MM.1S (cell line): ENCODE measurements at regions not wholly inside any gene's neighbourhood (a gene's known extent, or its start where the extent isn't known, plus 50 kb on each side); places are given as distances from the start of the nearest gene placed in this dataset.

Experiments used
- DNase-seq: peaks from one replicate; pipeline ENCODE4 v3.0.0-alpha.2; 2015
- H2AFZ ChIP-seq: fragments of 300-600 bp; sonication (generic); 2 replicates; pipeline ENCODE4 v1.6.0; 2016; ENCODE audit warnings: antibody characterized with exemption, low read length
- H3F3A ChIP-seq: fragments of 300-600 bp; sonication (generic); 2 replicates; pipeline ENCODE4 v1.6.1; 2016; ENCODE audit warnings: mild to moderate bottlenecking, antibody characterized with exemption, low read length, moderate library complexity, mixed read lengths; ENCODE audit not compliant: insufficient read depth
- H3K27ac ChIP-seq: fragments of 300-600 bp; sonication (generic); 2 replicates; pipeline ENCODE4 v1.5.1; 2016; ENCODE audit warnings: mild to moderate bottlenecking, low read length
- H3K27me3 ChIP-seq: fragments of 300-600 bp; sonication (generic); replicated peaks from 2 replicates; pipeline ENCODE4 v1.6.0; 2016; ENCODE audit warnings: low read length; ENCODE audit not compliant: insufficient read depth
- H3K36me3 ChIP-seq: fragments of 300-600 bp; sonication (generic); replicated peaks from 2 replicates; pipeline ENCODE4 v1.6.1; 2016; ENCODE audit warnings: mild to moderate bottlenecking, low read length, mixed read lengths; ENCODE audit not compliant: insufficient read depth
- H3K4me1 ChIP-seq: fragments of 300-600 bp; sonication (generic); 2 replicates; pipeline ENCODE4 v1.6.1; 2016; ENCODE audit warnings: low read length, mixed read lengths
- H3K4me2 ChIP-seq: fragments of 300-600 bp; sonication (generic); 2 replicates; pipeline ENCODE4 v1.6.0; 2016; ENCODE audit warnings: low read depth, low read length
- H3K4me3 ChIP-seq: fragments of 300-600 bp; sonication (generic); 2 replicates; pipeline ENCODE4 v1.5.1; 2016; ENCODE audit warnings: low read length, mixed read lengths
- H3K79me2 ChIP-seq: fragments of 300-600 bp; sonication (generic); 2 replicates; pipeline ENCODE4 v1.6.1; 2016; ENCODE audit warnings: mixed run types, low read length, mixed read lengths
- H3K9ac ChIP-seq: fragments of 300-600 bp; sonication (generic); 2 replicates; pipeline ENCODE4 v1.6.1; 2016; ENCODE audit warnings: low read length, mixed read lengths
- H3K9me2 ChIP-seq: fragments of 300-600 bp; sonication (generic); replicated peaks from 2 replicates; pipeline ENCODE4 v1.6.1; 2016; ENCODE audit warnings: mild to moderate bottlenecking, low read length, mixed read lengths; ENCODE audit not compliant: insufficient read depth
- H3K9me3 ChIP-seq: fragments of 300-600 bp; sonication (generic); replicated peaks from 2 replicates; pipeline ENCODE4 v1.6.1; 2016; ENCODE audit warnings: mild to moderate bottlenecking, low read length, mixed read lengths; ENCODE audit not compliant: insufficient read depth
- H4K20me1 ChIP-seq: fragments of 300-600 bp; sonication (generic); 2 replicates; pipeline ENCODE4 v1.6.1; 2016; ENCODE audit warnings: mild to moderate bottlenecking, low read length, moderate library complexity, mixed read lengths; ENCODE audit not compliant: insufficient read depth
- CTCF ChIP-seq: fragments of 300-600 bp; sonication (generic); IDR thresholded peaks from 2 replicates; pipeline ENCODE4 v1.5.1; 2016; ENCODE audit warnings: antibody characterized with exemption, low read length, mixed read lengths
- EZH2 ChIP-seq: fragments of 300-600 bp; sonication (generic); optimal IDR thresholded peaks from 2 replicates; pipeline ENCODE3; 2017; ENCODE audit warnings: low read depth, mild to moderate bottlenecking, antibody characterized with exemption, low read length, mixed read lengths
- EZH2phosphoT487 ChIP-seq: fragments of 300-600 bp; sonication (generic); IDR thresholded peaks from 2 replicates; pipeline ENCODE4 v1.6.1; 2018; ENCODE audit warnings: antibody characterized with exemption, low read length

GRCh38 chr21:41068967-41069642 lies 98.9 kb upstream of the BACE2 start:
- no peaks in the 10 kb centered on the region for H4K20me1 ChIP-seq
- H2AFZ ChIP-seq: peak overlapping the region; percentile 82
- H3K27me3 ChIP-seq: 0 out of 2 replicates have a peak, but pooled peaks cover 3% of the 10 kb centered on the region
- TF ChIP-seq EZH2phosphoT487: no peak
- TF ChIP-seq CTCF: peak; percentile 99
- H3K9me3 ChIP-seq: no peaks in the 10 kb centered on the region
- H3F3A ChIP-seq: no peaks in the 10 kb centered on the region
- H3K79me2 ChIP-seq: no peaks in the 10 kb centered on the region
- H3K27ac ChIP-seq: no peak overlapping the region
- H3K9me2 ChIP-seq: no peaks in the 10 kb centered on the region
- H3K36me3 ChIP-seq: no peaks in the 10 kb centered on the region
- DNase-seq: peak; percentile 96
- H3K4me2 ChIP-seq: peak overlapping the region; percentile 75
- peak overlapping the region; percentile 16; the same call in 1 of the 2 replicates for H3K9ac ChIP-seq
- H3K4me1 ChIP-seq: peaks cover 4% of the 10 kb centered on the region; the same call in 1 of the 2 replicates
- H3K4me3 ChIP-seq: peak overlapping the region; percentile 51

- TF ChIP-seq CTCF: no peak
- no peak for TF ChIP-seq EZH2phosphoT487
- no peak for TF ChIP-seq EZH2
- Histone ChIP-seq H3K4me2 (no peak overlapping the region), H3K27me3 (0 out of 2 replicates have a peak, but pooled peaks cover 3% of the 10 kb centered on the region), H3K27ac (no peak overlapping the region), H3K4me3 (no peak overlapping the region), H3K36me3 (no peaks in the 10 kb centered on the region), H3K9ac (no peak overlapping the region), H3F3A (no peaks in the 10 kb centered on the region), H2AFZ (no peak overlapping the region), H3K79me2 (no peaks in the 10 kb centered on the region), H3K4me1 (peaks cover 4% of the 10 kb centered on the region; the same call in 1 of the 2 replicates), H3K9me2 (no peaks in the 10 kb centered on the region), H4K20me1 (no peaks in the 10 kb centered on the region), H3K9me3 (no peaks in the 10 kb centered on the region)
- no peak for DNase-seq
These were observed 97.7 kb upstream of the BACE2 start for GRCh38 chr21:41070284-41070683.

GRCh38 chr21:41071258-41072171 lies 96.4 kb upstream of the BACE2 start:
- DNase-seq: peak; percentile 34
- Histone ChIP-seq H3K9ac (no peak overlapping the region), H3K9me2 (no peaks in the 10 kb centered on the region), H3K4me3 (no peak overlapping the region), H3K79me2 (no peaks in the 10 kb centered on the region), H3F3A (no peaks in the 10 kb centered on the region), H3K27me3 (0 out of 2 replicates have a peak, but pooled peaks cover 3% of the 10 kb centered on the region), H3K4me2 (no peak overlapping the region), H4K20me1 (no peaks in the 10 kb centered on the region), H3K27ac (no peak overlapping the region), H3K36me3 (no peaks in the 10 kb centered on the region), H3K9me3 (no peaks in the 10 kb centered on the region), H2AFZ (no peak overlapping the region), H3K4me1 (peaks cover 4% of the 10 kb centered on the region; the same call in 1 of the 2 replicates)
- TF ChIP-seq EZH2phosphoT487: no peak
- TF ChIP-seq CTCF: peak; percentile 65
